ENCODE measurements at regions not wholly inside any gene's neighbourhood (a gene's known extent, or its start where the extent isn't known, plus 50 kb on each side); places are given as distances from the start of the nearest gene placed in this dataset.

DNA sequence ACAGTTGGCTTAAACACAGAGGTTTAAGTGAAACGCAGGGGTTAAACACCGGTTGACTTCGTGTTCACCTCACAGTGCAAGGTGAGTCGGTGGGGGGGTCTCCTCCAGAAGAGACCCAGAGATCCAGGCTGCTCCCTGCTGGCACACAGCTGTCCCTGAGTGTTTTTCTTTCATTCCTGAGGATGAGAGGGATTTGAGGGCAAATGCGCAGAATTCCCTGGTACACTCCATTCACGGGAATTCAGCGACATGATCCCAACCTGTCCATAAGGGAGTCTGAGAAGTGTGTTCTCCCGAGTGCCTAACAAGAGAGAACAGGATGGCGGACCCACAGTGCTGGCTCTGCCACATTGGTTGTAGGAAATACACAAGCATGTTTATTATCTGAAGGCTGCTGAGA, 107.2 kb upstream of the ESRRB start:
- TF ChIP-seq, protein P1, sequence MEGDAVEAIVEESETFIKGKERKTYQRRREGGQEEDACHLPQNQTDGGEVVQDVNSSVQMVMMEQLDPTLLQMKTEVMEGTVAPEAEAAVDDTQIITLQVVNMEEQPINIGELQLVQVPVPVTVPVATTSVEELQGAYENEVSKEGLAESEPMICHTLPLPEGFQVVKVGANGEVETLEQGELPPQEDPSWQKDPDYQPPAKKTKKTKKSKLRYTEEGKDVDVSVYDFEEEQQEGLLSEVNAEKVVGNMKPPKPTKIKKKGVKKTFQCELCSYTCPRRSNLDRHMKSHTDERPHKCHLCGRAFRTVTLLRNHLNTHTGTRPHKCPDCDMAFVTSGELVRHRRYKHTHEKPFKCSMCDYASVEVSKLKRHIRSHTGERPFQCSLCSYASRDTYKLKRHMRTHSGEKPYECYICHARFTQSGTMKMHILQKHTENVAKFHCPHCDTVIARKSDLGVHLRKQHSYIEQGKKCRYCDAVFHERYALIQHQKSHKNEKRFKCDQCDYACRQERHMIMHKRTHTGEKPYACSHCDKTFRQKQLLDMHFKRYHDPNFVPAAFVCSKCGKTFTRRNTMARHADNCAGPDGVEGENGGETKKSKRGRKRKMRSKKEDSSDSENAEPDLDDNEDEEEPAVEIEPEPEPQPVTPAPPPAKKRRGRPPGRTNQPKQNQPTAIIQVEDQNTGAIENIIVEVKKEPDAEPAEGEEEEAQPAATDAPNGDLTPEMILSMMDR (IDR thresholded peaks at IDR 0.05): no peak
- TF ChIP-seq MAX (IDR thresholded peaks at IDR 0.05) (no peak), POLR2A (IDR thresholded peaks at IDR 0.05; ENCODE audit: low read length) (no peak), BHLHE40 (IDR thresholded peaks at IDR 0.05; ENCODE audit: low read depth, low read length) (no peak)

All from A549 (cell line).